IPS-15b (cell line): ENCODE measurements at regions not wholly inside any gene's neighbourhood (a gene's known extent, or its start where the extent isn't known, plus 50 kb on each side); places are given as distances from the start of the nearest gene placed in this dataset.

ENCODE experiments used
- H3K27me3 ChIP-seq: one replicate; pipeline ENCODE4 v1.6.1; 2013; ENCODE audit warnings: low read length; ENCODE audit not compliant: control insufficient read depth, insufficient read depth
- H3K36me3 ChIP-seq: one replicate; pipeline ENCODE4 v1.6.1; 2013; ENCODE audit warnings: low read length; ENCODE audit not compliant: control insufficient read depth, insufficient read depth
- H3K4me1 ChIP-seq: one replicate; pipeline ENCODE4 v1.6.1; 2013; ENCODE audit warnings: mild to moderate bottlenecking, low read length; ENCODE audit not compliant: control insufficient read depth, insufficient read depth
- H3K4me3 ChIP-seq: one replicate; pipeline ENCODE4 v1.5.1; 2013; ENCODE audit warnings: low read depth, low read length
- H3K9ac ChIP-seq: one replicate; pipeline ENCODE4 v1.6.1; 2013; ENCODE audit warnings: low read depth, mild to moderate bottlenecking, low read length
- H3K9me3 ChIP-seq: one replicate; pipeline ENCODE4 v1.6.1; 2013; ENCODE audit warnings: mild to moderate bottlenecking, low read length; ENCODE audit not compliant: control insufficient read depth, insufficient read depth

GRCh38 chr3:76855451-76855850 lies 184.4 kb upstream of the ROBO2 start:
- Histone ChIP-seq H3K27me3 (no peaks in the 10 kb centered on the region), H3K4me1 (no peaks in the 10 kb centered on the region), H3K4me3 (no peak overlapping the region), H3K9ac (no peak overlapping the region), H3K9me3 (no peaks in the 10 kb centered on the region), H3K36me3 (no peaks in the 10 kb centered on the region)

- no peaks in the 10 kb centered on the region for H3K4me1 ChIP-seq
- no peak overlapping the region for H3K4me3 ChIP-seq
- no peaks in the 10 kb centered on the region for H3K27me3 ChIP-seq
- no peaks in the 10 kb centered on the region for H3K36me3 ChIP-seq
- H3K9me3 ChIP-seq, result no peaks in the 10 kb centered on the region
- H3K9ac ChIP-seq, result no peak overlapping the region
Measured at GRCh38 chr3:76859596-76859995, 180.3 kb upstream of the ROBO2 start.

- Histone ChIP-seq H3K9ac (no peak overlapping the region), H3K4me1 (no peaks in the 10 kb centered on the region), H3K9me3 (no peaks in the 10 kb centered on the region), H3K4me3 (no peak overlapping the region), H3K36me3 (no peaks in the 10 kb centered on the region), H3K27me3 (no peaks in the 10 kb centered on the region)
Measured at GRCh38 chr3:76864355-76864754, 175.5 kb upstream of the ROBO2 start.

DNA sequence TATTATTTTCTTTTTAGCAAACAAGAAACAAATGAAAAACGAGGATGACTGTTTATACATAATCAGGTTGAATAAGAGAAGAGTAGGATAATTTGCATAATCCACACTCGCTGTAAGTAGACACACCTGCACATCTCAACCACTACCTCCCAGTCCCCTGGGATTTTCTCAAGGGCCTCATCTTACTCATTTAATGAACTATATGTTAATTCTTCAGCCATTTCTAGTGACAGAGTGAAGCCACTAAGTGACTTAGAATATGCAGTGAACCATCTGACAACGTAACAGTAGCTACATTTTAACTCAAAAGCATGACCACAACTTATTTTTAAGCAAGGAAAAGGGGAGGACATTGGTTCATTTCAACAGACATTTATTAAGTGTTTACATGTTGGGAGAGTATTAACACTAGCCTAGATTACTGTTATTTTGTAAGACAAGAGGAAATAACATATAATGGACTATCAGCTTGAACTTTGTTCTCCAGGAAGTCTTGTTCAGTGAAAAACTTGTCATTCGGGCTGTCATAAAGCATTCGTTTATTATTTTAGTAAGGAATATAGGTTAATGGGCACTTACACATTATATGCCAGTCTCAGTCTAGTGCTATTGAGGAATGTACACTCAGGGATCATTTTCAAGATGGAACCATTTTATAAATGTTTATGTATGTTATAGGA lies 173.0 kb upstream of the ROBO2 start:
- no peak overlapping the region for H3K4me3 ChIP-seq
- no peaks in the 10 kb centered on the region for H3K27me3 ChIP-seq
- no peaks in the 10 kb centered on the region for H3K9me3 ChIP-seq
- H3K9ac ChIP-seq, result no peak overlapping the region
- no peaks in the 10 kb centered on the region for H3K36me3 ChIP-seq
- no peaks in the 10 kb centered on the region for H3K4me1 ChIP-seq

DNA sequence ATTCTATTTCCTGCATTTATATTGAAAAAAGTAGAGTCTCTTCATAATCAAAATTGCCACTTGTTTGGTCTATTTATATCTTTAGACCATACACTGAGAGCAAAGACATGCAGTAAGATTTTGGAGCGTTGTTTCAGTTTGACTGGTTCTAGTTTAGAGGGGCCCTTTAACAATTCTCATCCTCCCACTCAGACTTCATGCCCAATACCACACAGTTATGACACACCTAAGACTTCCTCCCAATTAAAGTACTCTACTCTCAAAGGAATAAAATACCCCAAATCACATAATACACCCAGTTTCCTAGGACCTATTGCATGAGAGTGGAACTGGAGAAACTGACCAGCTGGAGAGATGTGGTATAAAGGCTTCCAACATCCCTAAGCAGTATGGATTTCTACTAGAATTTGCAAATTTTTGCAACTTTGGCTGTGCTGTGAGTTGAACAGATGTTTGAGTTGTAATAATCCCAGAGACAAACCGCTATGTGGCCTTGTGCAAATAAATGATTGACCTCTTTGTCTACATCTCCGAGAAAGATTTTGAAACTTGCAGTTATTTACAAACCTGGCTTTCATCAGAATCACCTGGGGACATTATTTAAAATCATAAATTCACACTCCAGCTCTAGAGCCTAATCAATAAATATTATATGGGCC lies 170.0 kb upstream of the ROBO2 start:
- no peaks in the 10 kb centered on the region for H3K27me3 ChIP-seq
- H3K4me1 ChIP-seq, result peaks cover 2% of the 10 kb centered on the region
- H3K9ac ChIP-seq, result no peak overlapping the region
- H3K36me3 ChIP-seq, result no peaks in the 10 kb centered on the region
- no peaks in the 10 kb centered on the region for H3K9me3 ChIP-seq
- H3K4me3 ChIP-seq, result no peak overlapping the region

DNA sequence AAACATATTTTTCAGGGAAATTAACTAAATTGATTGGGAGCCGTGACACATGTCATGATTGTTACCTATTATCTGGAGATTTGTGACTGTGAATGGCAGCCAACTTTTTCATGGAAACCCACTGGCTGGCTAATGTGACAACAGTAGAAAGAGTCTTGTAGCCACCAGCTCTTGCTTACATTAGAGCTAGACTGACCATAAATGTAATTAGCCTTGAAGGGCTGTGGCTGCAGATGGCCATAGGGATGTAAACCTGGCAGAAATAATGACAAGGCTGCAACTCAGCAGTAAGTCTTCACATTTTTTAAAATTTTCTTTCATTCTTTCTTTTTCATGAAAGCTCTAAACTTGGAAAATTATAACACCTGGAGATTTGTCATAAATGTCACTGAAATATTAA lies 168.2 kb upstream of the ROBO2 start:
- no peak overlapping the region for H3K4me3 ChIP-seq
- H3K9ac ChIP-seq, result no peak overlapping the region
- no peaks in the 10 kb centered on the region for H3K36me3 ChIP-seq
- no peaks in the 10 kb centered on the region for H3K27me3 ChIP-seq
- peaks cover 2% of the 10 kb centered on the region for H3K4me1 ChIP-seq
- H3K9me3 ChIP-seq, result no peaks in the 10 kb centered on the region

DNA sequence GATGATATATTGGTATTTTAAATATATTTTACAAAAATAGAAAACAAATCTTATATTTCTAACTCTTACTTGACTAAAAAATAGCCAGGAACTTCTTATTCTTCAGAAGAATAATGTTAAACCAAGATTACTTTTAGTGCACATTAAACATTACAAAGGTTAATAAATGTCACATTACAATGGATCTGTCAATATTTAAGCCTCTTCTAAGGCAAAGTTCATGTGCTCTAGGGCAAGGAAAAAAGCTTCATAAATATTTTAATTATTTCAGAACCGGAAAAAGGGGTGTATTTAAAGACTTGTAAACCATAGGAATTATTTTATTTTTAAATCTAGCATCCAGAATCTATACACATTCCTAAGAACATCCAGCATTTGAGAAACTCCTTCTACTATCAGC lies 166.9 kb upstream of the ROBO2 start:
- H3K4me3 ChIP-seq, result no peak overlapping the region
- no peak overlapping the region for H3K9ac ChIP-seq
- H3K27me3 ChIP-seq, result no peaks in the 10 kb centered on the region
- H3K4me1 ChIP-seq, result peaks cover 2% of the 10 kb centered on the region
- no peaks in the 10 kb centered on the region for H3K9me3 ChIP-seq
- no peaks in the 10 kb centered on the region for H3K36me3 ChIP-seq

GRCh38 chr3:76873532-76874242 lies 166.2 kb upstream of the ROBO2 start:
- no peak overlapping the region for H3K9ac ChIP-seq
- H3K4me3 ChIP-seq, result no peak overlapping the region
- no peaks in the 10 kb centered on the region for H3K9me3 ChIP-seq
- peaks cover 2% of the 10 kb centered on the region for H3K4me1 ChIP-seq
- no peaks in the 10 kb centered on the region for H3K27me3 ChIP-seq
- H3K36me3 ChIP-seq, result no peaks in the 10 kb centered on the region

DNA sequence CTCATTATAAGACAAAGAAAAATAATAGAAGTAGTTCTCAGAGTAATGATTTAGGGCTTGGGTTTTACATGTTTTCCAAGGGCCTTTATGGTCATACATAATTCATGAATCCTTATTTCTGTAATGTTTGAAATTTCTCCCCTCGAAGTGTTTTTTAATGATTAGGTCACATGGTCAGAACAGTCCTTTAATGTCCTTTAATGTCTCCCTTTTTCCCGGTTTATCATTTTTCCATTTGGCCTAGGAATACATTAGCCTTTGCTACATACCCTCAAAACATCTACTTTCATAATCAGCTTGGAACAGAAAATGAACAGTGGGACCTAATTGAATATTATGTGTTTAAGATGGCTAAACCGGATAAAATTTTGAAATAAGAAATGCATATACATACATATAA lies 159.9 kb upstream of the ROBO2 start:
- Histone ChIP-seq H3K9me3 (no peaks in the 10 kb centered on the region), H3K9ac (no peak overlapping the region), H3K4me3 (no peak overlapping the region), H3K36me3 (no peaks in the 10 kb centered on the region), H3K4me1 (no peaks in the 10 kb centered on the region), H3K27me3 (no peaks in the 10 kb centered on the region)

- Histone ChIP-seq H3K4me3 (no peak overlapping the region), H3K9me3 (no peaks in the 10 kb centered on the region), H3K27me3 (no peaks in the 10 kb centered on the region), H3K9ac (no peak overlapping the region), H3K36me3 (no peaks in the 10 kb centered on the region), H3K4me1 (no peaks in the 10 kb centered on the region)
Measured at GRCh38 chr3:76886761-76887500, 153.0 kb upstream of the ROBO2 start.

- H3K9ac ChIP-seq, result no peak overlapping the region
- H3K4me1 ChIP-seq, result no peaks in the 10 kb centered on the region
- no peaks in the 10 kb centered on the region for H3K9me3 ChIP-seq
- H3K4me3 ChIP-seq, result no peak overlapping the region
- H3K27me3 ChIP-seq, result no peaks in the 10 kb centered on the region
- no peaks in the 10 kb centered on the region for H3K36me3 ChIP-seq
Measured at GRCh38 chr3:76888856-76889255, 151.0 kb upstream of the ROBO2 start.
